Activated T-cell treated with anti-CD3 and anti-CD28 coated beads, Interleukin-2, amount 50 U/mL, for 1 hour (primary cell): ENCODE measurements at regions not wholly inside any gene's neighbourhood (a gene's known extent, or its start where the extent isn't known, plus 50 kb on each side); places are given as distances from the start of the nearest gene placed in this dataset.

Experiments
- DNase-seq: peaks from one replicate; pipeline ENCODE4 v3.0.0-alpha.2; 2020

DNA sequence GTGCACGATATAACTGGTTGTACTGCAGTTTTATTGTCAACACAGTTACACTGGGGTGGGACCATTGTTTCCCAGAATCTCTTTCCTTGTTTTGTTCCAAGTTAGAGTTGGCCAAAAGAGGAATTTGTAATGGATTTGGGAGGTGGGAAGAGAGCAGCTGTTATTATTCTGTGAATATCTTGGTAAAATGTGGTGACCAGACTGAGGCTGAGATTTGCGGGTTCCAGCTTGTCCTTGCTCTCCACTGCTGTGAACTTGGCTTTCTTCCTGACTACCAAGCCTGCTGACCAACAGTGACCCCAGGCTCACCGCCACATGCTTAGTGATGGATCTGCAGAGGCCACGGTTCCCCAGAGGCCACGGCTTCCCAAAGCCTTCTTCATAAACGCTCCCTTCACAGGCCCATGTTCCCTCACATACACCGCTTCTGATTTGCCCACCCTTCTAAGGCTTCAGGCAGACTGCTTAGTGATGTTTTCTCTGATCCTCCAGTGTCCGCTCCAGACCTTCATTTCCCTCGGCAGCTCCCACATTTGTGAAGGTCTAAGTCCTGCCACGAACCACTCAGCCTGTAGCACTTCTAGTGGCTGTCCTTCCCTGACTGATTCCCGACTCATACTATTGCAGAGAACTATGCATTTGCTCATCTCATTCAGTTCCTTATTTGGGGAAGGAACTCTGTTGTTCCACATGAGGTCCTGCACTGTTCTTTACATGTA, 525.5 kb upstream of the RGMA start:
- DNase-seq, result no peak

DNA sequence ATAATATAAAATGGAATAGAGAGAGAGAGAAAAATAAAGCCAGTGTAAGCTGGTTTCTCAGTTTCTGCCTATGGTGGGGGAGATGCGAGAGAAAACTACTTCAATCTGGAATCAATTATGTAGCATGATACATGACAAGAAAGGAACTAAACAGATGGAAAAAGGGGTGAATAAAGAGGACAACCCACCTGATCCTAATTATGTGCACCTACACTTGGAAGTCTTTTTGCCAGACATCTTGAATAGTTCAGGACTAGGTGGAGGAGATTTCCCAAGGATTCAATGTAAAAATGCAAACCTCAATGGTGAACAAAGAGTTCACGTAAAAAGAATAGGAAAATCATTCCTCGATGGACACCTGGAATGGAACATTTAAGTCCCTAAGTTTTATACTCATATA, 524.4 kb upstream of the RGMA start:
- no peak for DNase-seq

GRCh38 chr15:93612953-93613352, 523.9 kb upstream of the RGMA start:
- no peak for DNase-seq

- no peak for DNase-seq
These were observed 521.9 kb upstream of the RGMA start for GRCh38 chr15:93610944-93611343.

- no peak for DNase-seq
These were observed 519.7 kb upstream of the RGMA start for GRCh38 chr15:93608643-93609148.

- DNase-seq, result no peak
These were observed 514.5 kb upstream of the RGMA start for GRCh38 chr15:93603550-93603949.

DNA sequence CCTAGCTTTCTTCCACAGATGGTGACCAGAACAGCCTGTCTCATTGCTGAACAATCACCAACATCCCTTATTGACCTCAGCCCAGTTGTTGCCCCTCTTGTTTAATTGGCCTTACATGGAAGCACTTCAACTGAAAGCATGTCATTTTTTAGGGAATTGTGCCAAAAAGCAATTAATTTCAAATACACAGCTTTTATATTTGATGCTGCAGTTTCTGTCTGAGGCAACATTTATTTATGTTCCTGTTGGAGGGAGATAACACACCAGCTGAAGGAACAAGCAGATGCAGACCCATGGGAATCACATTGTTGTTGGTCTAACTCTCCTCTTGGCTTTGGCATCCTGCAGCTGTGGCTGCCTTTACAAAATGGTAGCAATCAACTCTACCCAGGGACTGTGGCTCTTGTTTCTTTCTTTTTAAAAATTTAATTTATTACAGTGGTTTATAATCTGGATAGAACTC, 498.1 kb upstream of the RGMA start:
- no peak for DNase-seq

DNA sequence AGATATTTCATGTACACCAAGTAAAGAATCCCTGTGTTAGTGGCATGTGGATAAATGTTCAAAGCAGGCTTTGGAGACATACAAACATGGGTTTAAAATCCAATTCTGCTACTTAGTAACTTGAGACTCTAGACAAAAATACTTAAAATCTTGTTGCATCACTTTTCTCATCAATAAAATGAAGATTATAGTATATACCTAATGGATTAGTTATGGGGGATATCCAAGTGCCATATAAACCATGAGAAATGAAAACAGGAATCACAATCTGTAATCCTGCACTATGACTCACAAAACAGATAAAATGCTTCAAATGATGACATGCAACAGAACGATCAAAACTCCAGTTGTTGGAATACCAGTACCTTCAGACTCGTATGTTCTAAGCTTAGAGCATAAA, 496.0 kb upstream of the RGMA start:
- DNase-seq, result no peak

DNA sequence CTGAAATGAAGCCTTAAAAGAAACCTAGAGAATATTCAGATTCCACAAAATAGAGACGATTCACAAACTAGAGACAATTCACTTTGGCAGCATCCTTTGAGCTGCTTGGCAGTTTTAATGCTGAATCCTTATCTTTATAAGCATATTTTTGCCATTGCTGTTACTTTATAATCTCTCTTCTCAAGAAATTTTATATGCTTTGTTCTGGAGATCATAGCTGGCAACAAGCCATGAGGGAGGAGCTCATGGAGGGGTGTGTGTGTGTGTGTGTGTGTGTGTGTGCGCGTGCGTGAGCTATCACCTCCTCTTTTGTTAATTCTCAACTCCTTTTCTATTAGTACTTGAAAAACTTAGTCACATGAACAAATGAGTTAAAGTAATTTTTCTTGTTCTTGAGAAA, 495.0 kb upstream of the RGMA start:
- DNase-seq, result no peak

- no peak for DNase-seq
These were observed 494.5 kb upstream of the RGMA start for GRCh38 chr15:93583552-93583951.

DNA sequence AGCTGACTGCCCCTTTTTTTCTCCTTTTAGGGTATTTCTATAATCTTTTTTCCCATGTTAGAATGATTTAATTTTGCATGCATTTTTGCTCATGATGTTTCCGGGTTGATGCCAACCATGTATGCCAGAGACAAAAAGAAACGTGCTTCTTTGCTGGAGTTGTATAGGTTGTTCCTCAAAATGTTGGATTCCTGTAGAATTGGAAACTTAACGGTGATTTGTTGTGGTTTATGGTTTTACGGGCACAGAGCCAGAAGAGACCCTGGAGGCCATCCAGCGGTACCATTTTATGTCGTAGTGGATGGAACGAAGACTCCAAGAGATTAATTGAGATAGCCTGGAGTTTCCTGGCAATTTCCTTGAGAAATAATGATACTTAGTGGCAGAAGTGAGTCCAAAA, 481.5 kb upstream of the RGMA start:
- DNase-seq, result no peak

- no peak for DNase-seq
These were observed 477.8 kb upstream of the RGMA start for GRCh38 chr15:93566762-93567161.

DNA sequence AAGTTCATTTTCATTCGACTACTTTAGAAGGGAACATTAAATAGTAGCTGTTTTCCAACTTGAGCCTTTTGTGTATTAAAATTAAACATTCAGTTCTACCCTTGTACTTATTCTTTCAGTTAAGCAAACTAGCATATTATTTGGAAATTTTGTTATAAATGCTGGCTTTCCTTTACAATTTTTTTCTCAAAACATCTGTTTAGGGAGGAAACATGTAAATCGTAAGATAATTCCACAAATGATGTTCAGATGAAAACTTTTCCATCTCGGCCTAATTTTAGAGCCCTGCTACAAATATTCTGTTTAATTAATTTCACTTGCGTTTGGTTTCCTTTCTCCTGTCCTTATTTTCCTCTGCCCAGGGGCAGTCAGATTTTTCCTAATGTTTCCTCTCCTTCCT, 476.2 kb upstream of the RGMA start:
- no peak for DNase-seq

GRCh38 chr15:93563218-93563617, 474.2 kb upstream of the RGMA start:
- DNase-seq, result no peak

GRCh38 chr15:93562395-93563123, 473.5 kb upstream of the RGMA start:
- no peak for DNase-seq

DNA sequence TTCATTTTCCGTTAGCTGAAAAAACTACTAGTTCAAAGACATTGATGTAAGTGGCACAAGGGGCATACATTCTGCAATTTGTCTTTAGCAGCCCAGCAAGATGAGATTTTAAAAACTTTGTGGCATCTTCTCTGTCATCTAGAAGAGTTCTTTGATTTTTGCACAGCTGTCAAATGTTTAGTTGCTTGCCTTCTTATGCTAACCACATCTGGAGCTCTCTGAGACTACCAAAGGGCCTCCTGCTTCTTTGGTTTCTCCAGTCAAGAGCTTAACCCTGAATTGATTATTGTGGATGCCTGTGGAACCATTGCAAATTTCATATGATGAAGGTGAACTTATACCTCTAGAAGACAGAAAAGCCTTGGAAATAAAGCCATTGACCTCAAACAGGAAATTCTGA, 468.7 kb upstream of the RGMA start:
- no peak for DNase-seq

DNA sequence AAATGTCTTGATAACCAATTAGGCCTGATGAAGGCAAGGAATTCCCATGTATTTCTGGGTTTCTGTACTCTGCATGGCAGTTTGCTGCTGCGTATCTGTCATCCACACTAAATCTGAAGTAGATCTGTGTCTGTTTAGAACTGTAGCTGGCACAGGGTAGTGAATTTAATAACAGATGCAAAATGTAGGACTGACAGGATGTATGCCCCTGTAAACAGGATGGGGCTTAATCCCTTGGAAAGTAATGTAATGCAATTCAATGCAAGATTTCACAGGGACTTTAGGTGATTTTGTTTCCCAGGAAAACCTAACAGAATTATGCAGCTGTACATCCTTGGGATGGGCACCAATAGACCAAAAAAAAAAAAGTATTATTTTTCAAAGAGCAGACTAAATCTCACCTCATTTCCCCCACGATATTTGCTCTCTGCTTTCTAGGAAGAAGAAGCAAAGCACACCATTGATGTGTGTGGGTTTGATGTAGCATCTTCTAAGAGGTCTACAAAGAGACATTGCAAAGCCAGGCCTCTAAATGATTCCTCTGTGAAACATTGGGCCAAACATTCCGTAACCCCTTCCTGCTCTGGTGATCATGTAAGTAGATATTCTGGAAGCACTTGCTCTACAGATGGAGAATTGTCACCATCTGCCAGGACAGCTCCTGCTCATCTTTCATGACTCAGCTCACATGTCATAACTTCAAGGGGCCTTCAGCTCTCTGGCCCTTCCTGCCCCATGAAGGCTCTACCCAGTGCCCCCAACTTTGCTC, 464.3 kb upstream of the RGMA start:
- no peak for DNase-seq

DNA sequence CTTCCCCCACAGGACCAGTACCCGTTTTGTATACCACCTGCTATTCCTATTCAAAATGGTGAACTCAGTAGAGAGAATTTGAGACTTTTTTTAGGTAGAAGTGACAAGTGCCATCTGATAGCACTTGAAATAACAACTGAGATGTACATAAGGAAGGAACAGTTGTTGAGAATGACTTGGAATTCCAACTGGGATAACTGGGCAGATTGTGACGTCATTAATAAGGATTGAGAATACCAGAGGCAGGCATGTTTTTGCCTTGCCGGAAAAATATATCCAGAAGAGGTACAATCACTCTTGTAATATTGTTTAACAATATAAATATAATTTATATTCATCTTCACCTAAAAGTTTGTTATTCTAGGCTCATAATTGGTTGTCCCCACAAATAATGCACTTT, 454.1 kb upstream of the RGMA start:
- no peak for DNase-seq

DNA sequence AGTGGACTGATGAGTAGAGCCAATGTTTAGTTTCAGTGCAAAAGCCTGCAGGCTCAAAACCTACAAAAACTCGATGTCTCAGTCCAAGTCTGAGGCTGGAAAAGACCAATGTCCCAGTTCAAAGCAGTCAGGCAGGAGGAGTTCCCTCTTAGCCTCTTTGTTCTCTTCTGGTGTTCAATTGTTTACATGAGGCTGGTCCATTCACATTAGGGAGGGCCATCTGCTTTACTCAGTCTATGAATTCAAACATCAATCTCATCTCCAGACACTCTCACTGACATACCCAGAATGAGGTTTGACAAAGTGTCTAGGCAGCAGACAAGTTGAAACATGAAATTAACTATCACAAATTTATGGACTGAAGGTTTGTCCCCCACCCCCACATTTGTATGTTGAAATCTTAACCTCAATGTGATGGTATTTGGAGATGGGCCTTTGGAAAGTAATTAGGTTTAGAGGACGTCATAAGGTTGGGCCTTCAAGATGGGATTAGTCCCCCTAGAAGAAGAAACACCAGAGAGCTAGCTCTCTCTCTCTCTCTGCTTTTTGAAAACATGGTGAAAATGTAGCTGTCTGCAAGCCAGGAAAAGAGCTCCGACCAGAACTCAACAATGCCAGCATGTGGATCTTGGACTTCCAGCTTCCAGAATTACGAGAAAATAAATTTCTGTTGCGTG, 438.5 kb upstream of the RGMA start:
- DNase-seq, result no peak

DNA sequence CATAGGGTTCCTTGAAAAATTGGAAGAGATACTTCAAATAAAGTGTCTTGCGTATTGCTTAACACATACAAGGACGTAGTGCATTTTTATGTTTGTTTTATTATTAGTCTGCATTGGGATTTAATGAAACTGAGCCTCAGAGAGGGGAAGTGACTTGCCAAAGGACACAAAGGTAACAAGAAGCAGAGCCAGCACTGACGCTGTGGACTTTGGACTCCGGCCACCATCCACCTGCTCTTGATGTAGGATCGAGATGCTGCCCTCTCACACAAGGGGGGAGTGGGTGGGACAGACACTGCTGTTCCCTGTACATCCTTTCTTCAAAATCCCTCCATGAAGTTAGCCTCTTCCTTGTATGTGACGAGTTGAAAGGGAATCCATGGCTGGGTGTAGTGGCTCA, 435.4 kb upstream of the RGMA start:
- DNase-seq, result no peak

- no peak for DNase-seq
These were observed 434.5 kb upstream of the RGMA start for GRCh38 chr15:93523481-93523880.

DNA sequence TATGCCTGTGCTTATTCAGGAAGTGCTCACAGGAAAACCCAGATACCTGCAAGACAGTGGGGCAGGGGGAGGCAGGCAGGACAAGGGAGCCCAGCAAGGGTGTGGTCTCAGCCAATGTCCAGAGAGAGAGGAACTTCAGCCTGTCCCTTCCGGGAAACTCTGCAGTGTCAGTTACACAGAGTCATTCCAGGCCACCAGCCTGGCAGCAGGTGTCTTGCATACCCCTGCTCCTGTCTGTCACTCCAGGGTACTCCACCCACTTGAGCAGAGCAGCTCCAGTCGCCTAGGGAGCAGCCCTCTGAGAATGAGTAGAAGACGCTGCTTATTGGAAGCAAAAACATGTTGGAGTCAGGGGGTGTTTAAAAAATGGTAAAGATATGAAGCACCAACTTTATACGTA, 431.2 kb upstream of the RGMA start:
- no peak for DNase-seq

DNA sequence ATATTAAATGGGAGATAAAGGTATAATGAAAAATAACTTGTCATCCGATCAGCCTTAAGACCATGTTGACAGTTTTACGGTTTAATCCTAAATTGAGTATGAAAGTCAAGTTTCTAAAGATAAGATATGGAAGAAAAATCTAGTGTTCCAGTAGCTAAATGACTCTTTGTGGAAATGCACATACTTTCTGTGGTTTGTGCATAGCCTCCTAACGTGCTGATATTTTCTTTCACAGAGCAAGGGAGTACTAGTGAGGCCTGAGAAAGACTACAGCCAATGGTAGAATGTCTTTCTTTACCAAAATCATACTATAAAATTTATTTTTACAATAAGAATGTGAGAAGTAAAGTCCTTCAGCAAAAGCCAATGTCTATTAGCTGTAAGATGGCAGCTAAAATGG, 430.6 kb upstream of the RGMA start:
- DNase-seq, result no peak
